HFFc6 (cell line): ENCODE measurements at regions not wholly inside any gene's neighbourhood (a gene's known extent, or its start where the extent isn't known, plus 50 kb on each side); places are given as distances from the start of the nearest gene placed in this dataset.

Experiments used
- DNase-seq: peaks from one replicate; pipeline ENCODE4 v3.0.0-alpha.2; 2018
- H3K27ac Mint-ChIP-seq: 2 replicates; pipeline ENCODE4 v1.8.0; 2020; ENCODE audit warnings: mild to moderate bottlenecking, mixed read lengths
- H3K27me3 Mint-ChIP-seq: 2 replicates; pipeline ENCODE4 v1.8.0; 2021; ENCODE audit warnings: mild to moderate bottlenecking, moderate library complexity, mixed read lengths; ENCODE audit not compliant: insufficient read depth
- H3K36me3 Mint-ChIP-seq: 2 replicates; pipeline ENCODE4 v1.8.0; 2021; ENCODE audit warnings: low read depth, mixed read lengths
- H3K4me1 Mint-ChIP-seq: 2 replicates; pipeline ENCODE4 v1.8.0; 2020; ENCODE audit warnings: low read depth, mixed read lengths
- H3K4me3 Mint-ChIP-seq: 2 replicates; pipeline ENCODE4 v1.8.0; 2020; ENCODE audit warnings: mild to moderate bottlenecking, moderate library complexity, mixed read lengths
- H3K9me3 Mint-ChIP-seq: 2 replicates; pipeline ENCODE4 v1.8.0; 2020; ENCODE audit warnings: mild to moderate bottlenecking, mixed read lengths
- TF ChIP-seq, protein P1 (sequence below): fragments of 200-600 bp; sonication (generic); IDR thresholded peaks from 2 replicates; pipeline ENCODE4 v1.5.0; 2021; ENCODE audit warnings: antibody characterized with exemption, mild to moderate bottlenecking

- DNase-seq: no peak
- Mint-ChIP-seq H3K4me1 (no peaks in the 10 kb centered on the region), H3K27me3 (no peaks in the 10 kb centered on the region), H3K36me3 (no peaks in the 10 kb centered on the region), H3K27ac (no peak overlapping the region), H3K9me3 (peaks cover 46% of the 10 kb centered on the region), H3K4me3 (no peak overlapping the region)
- TF ChIP-seq, protein P1, sequence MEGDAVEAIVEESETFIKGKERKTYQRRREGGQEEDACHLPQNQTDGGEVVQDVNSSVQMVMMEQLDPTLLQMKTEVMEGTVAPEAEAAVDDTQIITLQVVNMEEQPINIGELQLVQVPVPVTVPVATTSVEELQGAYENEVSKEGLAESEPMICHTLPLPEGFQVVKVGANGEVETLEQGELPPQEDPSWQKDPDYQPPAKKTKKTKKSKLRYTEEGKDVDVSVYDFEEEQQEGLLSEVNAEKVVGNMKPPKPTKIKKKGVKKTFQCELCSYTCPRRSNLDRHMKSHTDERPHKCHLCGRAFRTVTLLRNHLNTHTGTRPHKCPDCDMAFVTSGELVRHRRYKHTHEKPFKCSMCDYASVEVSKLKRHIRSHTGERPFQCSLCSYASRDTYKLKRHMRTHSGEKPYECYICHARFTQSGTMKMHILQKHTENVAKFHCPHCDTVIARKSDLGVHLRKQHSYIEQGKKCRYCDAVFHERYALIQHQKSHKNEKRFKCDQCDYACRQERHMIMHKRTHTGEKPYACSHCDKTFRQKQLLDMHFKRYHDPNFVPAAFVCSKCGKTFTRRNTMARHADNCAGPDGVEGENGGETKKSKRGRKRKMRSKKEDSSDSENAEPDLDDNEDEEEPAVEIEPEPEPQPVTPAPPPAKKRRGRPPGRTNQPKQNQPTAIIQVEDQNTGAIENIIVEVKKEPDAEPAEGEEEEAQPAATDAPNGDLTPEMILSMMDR: no peak
These were observed 213.0 kb upstream of the RAB6C start for GRCh38 chr2:129766374-129766993.

DNA sequence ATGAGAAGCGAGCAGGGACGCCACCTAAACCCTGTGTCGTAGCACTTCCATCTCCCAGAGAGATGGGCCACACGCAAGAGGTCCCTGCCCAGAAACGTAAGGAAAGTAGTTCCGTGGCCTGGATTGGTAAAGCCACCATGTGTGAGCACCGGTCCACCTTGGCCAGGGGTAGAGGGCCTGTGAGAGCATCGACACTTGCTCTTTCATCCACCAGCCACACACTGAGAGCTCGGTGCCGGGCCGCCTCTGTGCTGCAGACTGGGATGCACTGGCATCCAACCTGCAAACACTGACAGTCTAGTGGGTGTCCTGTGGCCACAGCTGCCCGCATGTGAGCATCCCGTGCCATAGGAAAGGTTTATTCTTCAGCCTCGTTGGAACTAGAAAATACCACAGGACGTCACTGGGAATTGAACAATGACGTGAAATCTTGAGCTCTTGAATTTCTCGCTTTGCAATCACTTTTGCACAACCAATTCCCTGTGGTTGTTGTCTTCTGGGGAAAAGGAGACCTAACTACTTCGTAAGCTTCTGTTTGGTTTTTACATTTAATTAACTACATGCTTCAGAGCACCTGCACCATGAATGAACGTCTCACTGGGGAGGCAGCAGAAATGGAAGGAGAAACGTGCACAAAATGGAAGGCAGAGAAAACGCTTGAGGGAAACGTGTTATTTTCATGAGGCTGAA is 212.0 kb upstream of the RAB6C start:
- TF ChIP-seq, protein P1: no peak
- Mint-ChIP-seq H3K27me3 (no peaks in the 10 kb centered on the region), H3K4me1 (no peaks in the 10 kb centered on the region), H3K4me3 (no peak overlapping the region), H3K36me3 (no peaks in the 10 kb centered on the region), H3K9me3 (peaks cover 44% of the 10 kb centered on the region), H3K27ac (no peak overlapping the region)
- no peak for DNase-seq

GRCh38 chr2:129768036-129768386 is 211.5 kb upstream of the RAB6C start:
- no peak for DNase-seq
- Mint-ChIP-seq H3K4me1 (no peaks in the 10 kb centered on the region), H3K27ac (no peak overlapping the region), H3K27me3 (no peaks in the 10 kb centered on the region), H3K9me3 (peaks cover 41% of the 10 kb centered on the region), H3K4me3 (no peak overlapping the region), H3K36me3 (no peaks in the 10 kb centered on the region)
- TF ChIP-seq, protein P1: no peak

DNA sequence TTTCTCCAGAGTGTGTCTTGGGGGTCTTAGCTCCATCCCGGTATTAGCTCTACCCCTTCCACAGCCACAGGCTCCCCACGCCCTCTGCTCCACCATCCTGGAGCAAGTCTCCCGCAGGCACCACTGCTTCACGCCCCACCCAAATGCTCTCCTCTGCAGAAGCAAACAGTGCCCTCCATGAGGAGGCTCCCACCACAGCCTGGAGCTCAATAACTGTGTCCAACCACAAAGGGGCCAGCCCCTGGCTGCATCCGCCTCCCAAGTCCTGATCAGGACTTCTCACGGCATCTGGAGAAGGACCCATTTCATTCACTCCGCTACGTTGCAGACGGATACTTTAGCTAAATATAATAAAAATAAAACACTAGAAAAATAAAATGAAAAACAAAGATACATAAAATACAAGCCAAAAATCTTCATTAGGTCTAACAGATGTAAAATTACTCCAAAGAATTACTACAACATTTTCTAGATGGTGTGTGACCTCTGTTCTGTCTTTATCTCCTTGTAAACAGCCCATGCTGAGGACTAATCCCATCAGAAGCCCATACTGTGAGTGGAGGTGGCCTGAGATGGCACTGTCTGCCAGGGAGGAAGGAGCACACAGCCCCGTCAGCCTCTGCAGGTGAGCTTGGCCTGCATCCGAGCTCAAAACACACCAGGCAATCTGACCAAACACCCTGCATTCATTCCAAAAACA is 210.8 kb upstream of the RAB6C start:
- Mint-ChIP-seq H3K36me3 (no peaks in the 10 kb centered on the region), H3K4me1 (no peaks in the 10 kb centered on the region), H3K9me3 (peaks cover 41% of the 10 kb centered on the region), H3K27me3 (no peaks in the 10 kb centered on the region), H3K4me3 (no peak overlapping the region), H3K27ac (no peak overlapping the region)
- no peak for DNase-seq
- TF ChIP-seq, protein P1: no peak

DNA sequence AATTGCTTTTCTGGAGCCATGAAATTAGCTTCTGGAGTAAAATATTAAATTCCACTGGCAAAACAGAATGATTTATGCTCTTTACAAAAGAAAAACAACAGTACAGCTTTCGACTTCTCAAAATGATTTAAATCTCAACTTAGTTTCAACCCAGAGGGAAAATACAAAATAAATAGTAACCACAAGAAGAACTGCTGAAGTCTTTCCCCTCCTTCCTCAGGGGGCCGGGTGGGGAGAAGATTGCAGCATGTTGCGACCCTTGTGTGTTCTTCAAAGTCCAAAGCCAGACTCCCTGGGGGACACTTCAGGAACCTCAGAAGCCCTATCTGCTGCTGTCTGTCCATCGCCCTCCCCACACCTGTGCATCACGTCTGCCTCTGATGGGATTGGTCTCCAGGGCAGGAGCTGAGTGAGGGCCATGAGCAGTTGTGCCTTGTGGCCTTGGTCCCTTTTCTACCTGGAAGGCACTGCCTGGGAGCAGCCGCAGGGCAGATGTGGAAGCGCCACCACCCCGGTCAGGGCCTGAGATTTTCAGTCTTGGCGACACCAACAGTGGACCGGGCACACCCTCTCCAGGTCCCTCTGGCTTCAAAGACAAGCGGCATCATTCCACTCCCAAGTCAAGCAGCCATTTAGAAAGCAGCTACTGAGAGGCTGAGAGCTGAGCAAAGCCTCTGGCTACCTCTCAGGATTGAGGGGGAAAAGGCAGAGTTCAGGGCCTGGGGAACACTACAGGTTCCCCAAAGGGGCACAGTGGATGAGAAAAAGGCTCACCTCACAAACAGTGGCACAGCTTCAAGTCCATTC is 210.1 kb upstream of the RAB6C start:
- DNase-seq: no peak
- no peaks in the 10 kb centered on the region for H3K36me3 Mint-ChIP-seq
- H3K4me1 Mint-ChIP-seq: no peaks in the 10 kb centered on the region
- H3K4me3 Mint-ChIP-seq: no peak overlapping the region
- TF ChIP-seq, protein P1: no peak
- H3K27me3 Mint-ChIP-seq: no peaks in the 10 kb centered on the region
- H3K9me3 Mint-ChIP-seq: peaks cover 34% of the 10 kb centered on the region
- no peak overlapping the region for H3K27ac Mint-ChIP-seq
